ENCODE measurements at regions not wholly inside any gene's neighbourhood (a gene's known extent, or its start where the extent isn't known, plus 50 kb on each side); places are given as distances from the start of the nearest gene placed in this dataset.

DNA sequence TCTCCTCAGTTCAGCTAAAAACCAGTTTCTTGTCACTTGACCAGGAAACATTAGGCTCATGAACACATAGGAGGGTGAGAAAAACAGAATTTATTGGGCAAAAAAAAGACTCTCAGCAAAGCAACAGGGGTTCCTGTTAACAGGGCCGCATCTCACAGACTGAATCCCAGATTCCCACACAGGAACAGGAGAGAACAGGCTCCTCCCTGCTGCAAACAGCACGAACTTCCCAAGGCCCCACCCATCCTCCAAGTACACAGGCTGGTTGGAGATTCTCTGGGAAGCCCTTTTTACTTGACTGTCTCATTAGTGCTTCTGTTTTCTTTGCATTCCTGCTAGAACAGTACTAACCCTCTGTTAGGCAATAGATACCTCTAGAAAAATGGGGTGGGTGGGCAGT is 52.4 kb upstream of the IL21 start:
- in situ Hi-C loops (cut with MboI) = no loop called here
- no peaks in the 10 kb centered on the region for H3K79me2 ChIP-seq (ENCODE audit: control insufficient read depth, insufficient read depth, low read length)
- H3K4me2 ChIP-seq (ENCODE audit: insufficient read depth, low read length) = no peak overlapping the region
- no peaks in the 10 kb centered on the region for H4K20me1 ChIP-seq (replicated peaks; ENCODE audit: control insufficient read depth, insufficient read depth, low read length)
- no peak for TF ChIP-seq FOXA1 (IDR thresholded peaks at IDR 0.05; ENCODE audit: borderline replicate concordance)
- TF ChIP-seq, protein P1, sequence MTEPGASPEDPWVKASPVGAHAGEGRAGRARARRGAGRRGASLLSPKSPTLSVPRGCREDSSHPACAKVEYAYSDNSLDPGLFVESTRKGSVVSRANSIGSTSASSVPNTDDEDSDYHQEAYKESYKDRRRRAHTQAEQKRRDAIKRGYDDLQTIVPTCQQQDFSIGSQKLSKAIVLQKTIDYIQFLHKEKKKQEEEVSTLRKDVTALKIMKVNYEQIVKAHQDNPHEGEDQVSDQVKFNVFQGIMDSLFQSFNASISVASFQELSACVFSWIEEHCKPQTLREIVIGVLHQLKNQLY (CRISPR knock-in tag; conservative IDR thresholded peaks at IDR 0.05) = no peak
- TF ChIP-seq ZNF133 (CRISPR knock-in tag; IDR thresholded peaks at IDR 0.05) = no peak
- no peak for TF ChIP-seq TGIF2 (CRISPR knock-in tag; IDR thresholded peaks at IDR 0.05)
- TF ChIP-seq, protein P2, sequence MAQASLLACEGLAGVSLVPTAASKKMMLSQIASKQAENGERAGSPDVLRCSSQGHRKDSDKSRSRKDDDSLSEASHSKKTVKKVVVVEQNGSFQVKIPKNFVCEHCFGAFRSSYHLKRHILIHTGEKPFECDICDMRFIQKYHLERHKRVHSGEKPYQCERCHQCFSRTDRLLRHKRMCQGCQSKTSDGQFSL (CRISPR knock-in tag; IDR thresholded peaks at IDR 0.05) = no peak
- TF ChIP-seq, protein P2 (tag; IDR thresholded peaks at IDR 0.05) = no peak
- TF ChIP-seq TRIM28 (IDR thresholded peaks at IDR 0.05) = no peak
- no peak for TF ChIP-seq KAT2B (IDR thresholded peaks at IDR 0.05; ENCODE audit: low read depth, low read length)
- TF ChIP-seq ATF1 (CRISPR knock-in tag; IDR thresholded peaks at IDR 0.05) = no peak
- no peak for TF ChIP-seq ATF1 (tag; IDR thresholded peaks at IDR 0.05)
- no peak for TF ChIP-seq TRIM24 (IDR thresholded peaks at IDR 0.05)
- no peak for TF ChIP-seq U2AF1 (optimal IDR thresholded peaks at IDR 0.05; ENCODE audit: low read depth, low read length)
- no peak for TF ChIP-seq HEY1 (CRISPR knock-in tag; IDR thresholded peaks at IDR 0.05; ENCODE audit: borderline replicate concordance)
- no peak for TF ChIP-seq RAD21 (CRISPR knock-in tag; conservative IDR thresholded peaks at IDR 0.05 in 1 of 2, IDR thresholded peaks at IDR 0.05 in 1 of 2)
- TF ChIP-seq NFRKB (IDR thresholded peaks at IDR 0.05; ENCODE audit: low read depth) = no peak
- TF ChIP-seq MAFG (tag; conservative IDR thresholded peaks at IDR 0.05) = no peak
- TF ChIP-seq ZFX (CRISPR knock-in tag; IDR thresholded peaks at IDR 0.05) = no peak
- no peak for TF ChIP-seq ZNF699 (CRISPR knock-in tag; IDR thresholded peaks at IDR 0.05; ENCODE audit: insufficient replicate concordance)
- no peak for TF ChIP-seq MTA3 (IDR thresholded peaks at IDR 0.05; ENCODE audit: borderline replicate concordance)
- no peak for TF ChIP-seq STAT5B (CRISPR knock-in tag; IDR thresholded peaks at IDR 0.05)
- TF ChIP-seq, protein P3, sequence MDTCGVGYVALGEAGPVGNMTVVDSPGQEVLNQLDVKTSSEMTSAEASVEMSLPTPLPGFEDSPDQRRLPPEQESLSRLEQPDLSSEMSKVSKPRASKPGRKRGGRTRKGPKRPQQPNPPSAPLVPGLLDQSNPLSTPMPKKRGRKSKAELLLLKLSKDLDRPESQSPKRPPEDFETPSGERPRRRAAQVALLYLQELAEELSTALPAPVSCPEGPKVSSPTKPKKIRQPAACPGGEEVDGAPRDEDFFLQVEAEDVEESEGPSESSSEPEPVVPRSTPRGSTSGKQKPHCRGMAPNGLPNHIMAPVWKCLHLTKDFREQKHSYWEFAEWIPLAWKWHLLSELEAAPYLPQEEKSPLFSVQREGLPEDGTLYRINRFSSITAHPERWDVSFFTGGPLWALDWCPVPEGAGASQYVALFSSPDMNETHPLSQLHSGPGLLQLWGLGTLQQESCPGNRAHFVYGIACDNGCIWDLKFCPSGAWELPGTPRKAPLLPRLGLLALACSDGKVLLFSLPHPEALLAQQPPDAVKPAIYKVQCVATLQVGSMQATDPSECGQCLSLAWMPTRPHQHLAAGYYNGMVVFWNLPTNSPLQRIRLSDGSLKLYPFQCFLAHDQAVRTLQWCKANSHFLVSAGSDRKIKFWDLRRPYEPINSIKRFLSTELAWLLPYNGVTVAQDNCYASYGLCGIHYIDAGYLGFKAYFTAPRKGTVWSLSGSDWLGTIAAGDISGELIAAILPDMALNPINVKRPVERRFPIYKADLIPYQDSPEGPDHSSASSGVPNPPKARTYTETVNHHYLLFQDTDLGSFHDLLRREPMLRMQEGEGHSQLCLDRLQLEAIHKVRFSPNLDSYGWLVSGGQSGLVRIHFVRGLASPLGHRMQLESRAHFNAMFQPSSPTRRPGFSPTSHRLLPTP (IDR thresholded peaks at IDR 0.05; ENCODE audit: borderline replicate concordance, extremely low read depth, insufficient read length) = no peak
- BruUV-seq (replicated peaks) = no TSS peak
- ChIA-PET CTCF (ENCODE audit: low intra/inter-chr PET ratio) (no interaction called here), POLR2A (interaction anchor here (0.6 kb wide), 1 partner anchor 13 kb away, joined by 3 read pairs; no protein-coding TSS in a partner anchor)
- FAIRE-seq (no peak), DNase-seq (ENCODE audit: extremely low read depth in 1 of 4, low spot score in 3 of 4) (no peak), ATAC-seq (no peak)
- no peak overlapping the region for H3K9ac ChIP-seq (ENCODE audit: insufficient read depth in 1 of 2, low read depth in 2 of 2, low read length in 2 of 2)
- no peak overlapping the region for H3K4me3 ChIP-seq
- no peaks in the 10 kb centered on the region for H3K27me3 ChIP-seq (ENCODE audit: control insufficient read depth in 2 of 2, insufficient read depth in 2 of 2, low read length in 2 of 2)
- no peaks in the 10 kb centered on the region for H3K36me3 ChIP-seq (ENCODE audit: control insufficient read depth, insufficient read depth, low read length)
- intact Hi-C loops (cut with micrococcal nuclease) = no loop called here
- no peak overlapping the region for H2AFZ ChIP-seq (ENCODE audit: low read depth, low read length)
- no peaks in the 10 kb centered on the region for H3K9me3 ChIP-seq (replicated peaks; ENCODE audit: control insufficient read depth, insufficient read depth, low read depth, low read length)
- H3K4me1 ChIP-seq (replicated peaks in 1 of 2; ENCODE audit: control insufficient read depth in 2 of 2, insufficient read depth in 2 of 2, low read length in 2 of 2) = peaks cover 0 to 10% of the 10 kb centered on the region in 2 experiments; a peak in 3 of 5 replicates
- 27% methylated on average over 2 of the region's 2 CpGs for WGBS (ENCODE audit: insufficient coverage, low coverage, missing lambda C conversion rate)
- H3K27ac ChIP-seq (ENCODE audit: extremely low read depth, low read depth, low read length) = no peak overlapping the region
- H3K9me1 ChIP-seq (ENCODE audit: control insufficient read depth, insufficient read depth, low read length) = no peaks in the 10 kb centered on the region
